GM18499 (cell line): ENCODE measurements at regions not wholly inside any gene's neighbourhood (a gene's known extent, or its start where the extent isn't known, plus 50 kb on each side); places are given as distances from the start of the nearest gene placed in this dataset.

Source experiments
- ATAC-seq: cut with Tn5 transposase; IDR thresholded peaks from one replicate; pipeline ENCODE4 v1.9.1; 2021; ENCODE audit warnings: moderate number of reproducible peaks; ENCODE audit not compliant: insufficient read depth, unreplicated experiment

- no peak for ATAC-seq
Observed at GRCh38 chr9:80467632-80468031, 895.9 kb downstream of the TLE4 start.

- no peak for ATAC-seq
Observed at GRCh38 chr9:80465556-80465955, 893.8 kb downstream of the TLE4 start.

GRCh38 chr9:80449513-80449912, 877.7 kb downstream of the TLE4 start:
- no peak for ATAC-seq

GRCh38 chr9:80448996-80449395, 877.2 kb downstream of the TLE4 start:
- ATAC-seq, result no peak

- ATAC-seq, result no peak
Observed at GRCh38 chr9:80447876-80448275, 876.1 kb downstream of the TLE4 start.

GRCh38 chr9:80440724-80441123, 869.0 kb downstream of the TLE4 start:
- no peak for ATAC-seq

GRCh38 chr9:80437825-80438224, 866.1 kb downstream of the TLE4 start:
- ATAC-seq, result no peak

- no peak for ATAC-seq
Observed at GRCh38 chr9:80437091-80437640, 865.4 kb downstream of the TLE4 start.

GRCh38 chr9:80435591-80435990, 863.8 kb downstream of the TLE4 start:
- ATAC-seq, result no peak

- no peak for ATAC-seq
Observed at GRCh38 chr9:80426992-80427391, 855.2 kb downstream of the TLE4 start.

- ATAC-seq, result no peak
Observed at GRCh38 chr9:80417211-80417773, 845.5 kb downstream of the TLE4 start.

GRCh38 chr9:80410106-80410505, 838.3 kb downstream of the TLE4 start:
- no peak for ATAC-seq

- no peak for ATAC-seq
Observed at GRCh38 chr9:80407220-80407619, 835.5 kb downstream of the TLE4 start.

- ATAC-seq, result no peak
Observed at GRCh38 chr9:80401243-80401642, 829.5 kb downstream of the TLE4 start.

GRCh38 chr9:80400624-80401230, 829.0 kb downstream of the TLE4 start:
- no peak for ATAC-seq

GRCh38 chr9:80399606-80400005, 827.8 kb downstream of the TLE4 start:
- no peak for ATAC-seq

GRCh38 chr9:80387828-80388227, 816.1 kb downstream of the TLE4 start:
- no peak for ATAC-seq

GRCh38 chr9:80385246-80385645, 813.5 kb downstream of the TLE4 start:
- ATAC-seq, result no peak

GRCh38 chr9:80383331-80383730, 811.6 kb downstream of the TLE4 start:
- no peak for ATAC-seq

GRCh38 chr9:80382211-80382891, 810.6 kb downstream of the TLE4 start:
- ATAC-seq, result no peak

GRCh38 chr9:80380301-80380700, 808.5 kb downstream of the TLE4 start:
- no peak for ATAC-seq
